ENCODE measurements at regions not wholly inside any gene's neighbourhood (a gene's known extent, or its start where the extent isn't known, plus 50 kb on each side); places are given as distances from the start of the nearest gene placed in this dataset.

GRCh38 chr2:163541943-163542342 lies 193.9 kb downstream of the FIGN start:
- TF ChIP-seq CTCF (IDR thresholded peaks at IDR 0.05; ENCODE audit: insufficient read depth, low read length, poor library complexity, severe bottlenecking), result no peak
- no peak for TF ChIP-seq EZH2phosphoT487 (conservative IDR thresholded peaks at IDR 0.05; ENCODE audit: low read length)
